Left lung (tissue), 4 donors: ENCODE measurements at regions not wholly inside any gene's neighbourhood (a gene's known extent, or its start where the extent isn't known, plus 50 kb on each side); places are given as distances from the start of the nearest gene placed in this dataset.

Experiments
- ATAC-seq: fragments of 200-7000 bp; cut with Tn5 transposase; one replicate; pipeline ENCODE4 v1.9.1; 2020; ENCODE audit warnings: moderate library complexity
- DNase-seq, 4 donors: peaks; one replicate each; pipeline ENCODE4 v3.0.0-alpha.2; 2013 to 2020
- H3K27ac ChIP-seq, 2 donors: fragments of 200-600 bp; sonication (generic) in 1 of 2; one replicate each; pipeline versions ENCODE4 v1.5.0 to v1.8.0; 2020 to 2021
- H3K27me3 ChIP-seq, 2 donors: fragments of 200-600 bp; sonication (generic) in 1 of 2; one replicate each; pipeline versions ENCODE4 v1.5.0 to v1.8.0; 2020 to 2021
- H3K36me3 ChIP-seq, 2 donors: fragments of 200-600 bp; sonication (generic) in 1 of 2; one replicate each; pipeline versions ENCODE4 v1.5.0 to v1.8.0; 2020 to 2021
- H3K4me1 ChIP-seq, 2 donors: fragments of 200-600 bp; one replicate each; pipeline ENCODE4 v1.8.0; 2021
- H3K4me3 ChIP-seq, 2 donors: fragments of 200-600 bp; sonication (generic) in 1 of 2; one replicate each; pipeline versions ENCODE4 v1.5.0 to v1.8.0; 2020 to 2021; ENCODE audit warnings: mild to moderate bottlenecking in 1 of 2
- H3K9me3 ChIP-seq, 2 donors: fragments of 200-600 bp; sonication (generic) in 1 of 2; one replicate each; pipeline versions ENCODE4 v1.5.0 to v1.8.0; 2020 to 2021
- intact Hi-C, 2 donors: fragments of 100-400 bp; cut with DNase I; formaldehyde crosslinking; loops; one replicate each; pipeline versions ENCODE4 v1.11.2 to v1.14.2; 2022
- TF ChIP-seq, protein P1 (sequence below), 2 donors: fragments of 200-600 bp; sonication (generic) in 1 of 2; IDR thresholded peaks; one replicate each; pipeline versions ENCODE4 v1.5.0 to v1.8.0; 2021; ENCODE audit warnings: antibody characterized with exemption in 2 of 2
- donor health status: DM: no; HTN: yes; CAD: no.
- donor health status: DM: no; HTN: no; CAD: no.

- TF ChIP-seq, protein P1, sequence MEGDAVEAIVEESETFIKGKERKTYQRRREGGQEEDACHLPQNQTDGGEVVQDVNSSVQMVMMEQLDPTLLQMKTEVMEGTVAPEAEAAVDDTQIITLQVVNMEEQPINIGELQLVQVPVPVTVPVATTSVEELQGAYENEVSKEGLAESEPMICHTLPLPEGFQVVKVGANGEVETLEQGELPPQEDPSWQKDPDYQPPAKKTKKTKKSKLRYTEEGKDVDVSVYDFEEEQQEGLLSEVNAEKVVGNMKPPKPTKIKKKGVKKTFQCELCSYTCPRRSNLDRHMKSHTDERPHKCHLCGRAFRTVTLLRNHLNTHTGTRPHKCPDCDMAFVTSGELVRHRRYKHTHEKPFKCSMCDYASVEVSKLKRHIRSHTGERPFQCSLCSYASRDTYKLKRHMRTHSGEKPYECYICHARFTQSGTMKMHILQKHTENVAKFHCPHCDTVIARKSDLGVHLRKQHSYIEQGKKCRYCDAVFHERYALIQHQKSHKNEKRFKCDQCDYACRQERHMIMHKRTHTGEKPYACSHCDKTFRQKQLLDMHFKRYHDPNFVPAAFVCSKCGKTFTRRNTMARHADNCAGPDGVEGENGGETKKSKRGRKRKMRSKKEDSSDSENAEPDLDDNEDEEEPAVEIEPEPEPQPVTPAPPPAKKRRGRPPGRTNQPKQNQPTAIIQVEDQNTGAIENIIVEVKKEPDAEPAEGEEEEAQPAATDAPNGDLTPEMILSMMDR (IDR thresholded peaks at IDR 0.05): no peak
- H3K27me3 ChIP-seq: no peaks in the 10 kb centered on the region
- ATAC-seq (no peak), DNase-seq (no peak)
- H3K36me3 ChIP-seq: no peaks in the 10 kb centered on the region
- H3K4me3 ChIP-seq: no peak overlapping the region
- H3K4me1 ChIP-seq: no peaks in the 10 kb centered on the region
- no peak overlapping the region for H3K27ac ChIP-seq
- intact Hi-C loops: no loop called here
- peaks cover 0 to 2% of the 10 kb centered on the region in 2 donors for H3K9me3 ChIP-seq
These were observed 603.1 kb upstream of the ADGRL2 start for GRCh38 chr1:81197591-81197990.

DNA sequence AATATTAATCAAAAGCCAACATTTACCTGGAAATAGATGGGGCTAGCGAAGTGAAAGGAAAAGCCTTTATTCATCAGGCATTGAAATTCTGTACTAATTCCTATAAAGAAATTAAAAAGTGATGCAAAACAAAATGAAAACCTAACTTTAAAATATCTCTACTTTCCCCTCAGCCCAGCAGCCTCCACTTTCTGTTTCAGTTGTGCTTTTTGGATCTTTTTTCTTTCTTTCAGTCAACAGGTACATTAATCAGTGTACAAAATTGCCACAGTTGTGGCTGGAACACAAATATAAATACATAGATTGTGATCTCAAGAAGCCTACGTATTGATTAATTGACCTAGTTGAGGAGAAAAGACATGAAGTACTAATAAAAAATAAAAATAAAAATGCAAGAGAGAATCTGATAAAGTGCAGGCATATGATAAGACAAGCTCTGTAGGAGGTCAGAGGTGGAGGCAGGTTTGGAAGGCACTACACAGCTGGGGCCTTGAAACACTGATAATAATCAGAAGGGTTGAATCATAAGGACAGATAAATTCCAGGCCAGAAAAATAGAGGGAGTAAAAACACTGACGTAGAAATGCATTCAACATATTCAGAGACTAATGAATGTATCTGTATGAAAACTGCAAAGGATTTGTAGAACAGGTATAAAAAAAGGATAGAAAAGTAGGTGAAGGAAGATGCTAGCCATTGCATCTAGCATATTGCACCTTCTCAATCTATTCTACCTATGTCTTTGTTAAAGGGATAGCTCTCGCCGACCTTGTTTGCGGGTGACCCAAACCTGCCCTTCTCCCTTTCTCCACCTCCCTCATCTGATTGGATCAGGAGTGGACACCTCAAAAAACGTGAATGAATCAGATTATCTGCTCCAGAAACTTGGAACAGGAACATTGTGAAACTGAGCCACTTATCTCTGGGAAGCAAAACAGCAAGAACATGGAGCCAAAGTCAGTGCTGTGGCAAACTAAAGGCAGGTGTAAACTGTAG is 607.8 kb upstream of the ADGRL2 start:
- ATAC-seq: no peak
- H3K27me3 ChIP-seq: no peaks in the 10 kb centered on the region
- H3K4me3 ChIP-seq: no peak overlapping the region
- H3K4me1 ChIP-seq: no peaks in the 10 kb centered on the region
- intact Hi-C loops: no loop called here
- H3K36me3 ChIP-seq: no peaks in the 10 kb centered on the region
- TF ChIP-seq, protein P1 (IDR thresholded peaks at IDR 0.05): no peak
- H3K27ac ChIP-seq: no peak overlapping the region
- DNase-seq: no peak
- H3K9me3 ChIP-seq: peaks cover 0 to 2% of the 10 kb centered on the region in 2 donors

DNA sequence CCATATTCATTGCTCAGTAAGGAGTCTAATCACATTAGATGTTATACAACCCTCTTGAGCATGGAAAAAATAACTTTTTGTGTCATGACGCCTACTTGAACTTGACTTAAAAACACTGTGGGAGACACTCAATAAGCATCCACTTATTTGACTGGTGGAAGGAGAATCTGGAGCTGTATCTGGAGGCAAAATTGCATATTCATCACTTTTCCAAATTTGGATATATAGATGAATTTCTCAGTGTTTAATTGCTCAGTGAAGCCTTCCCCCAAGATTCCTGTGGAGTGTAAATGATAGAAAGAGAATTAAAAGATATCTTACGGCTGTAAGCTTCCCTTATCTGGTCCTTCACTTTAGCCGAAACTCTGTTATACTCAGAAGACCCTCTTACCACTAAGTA is 610.7 kb upstream of the ADGRL2 start:
- Histone ChIP-seq H3K9me3 (no peaks in the 10 kb centered on the region), H3K4me3 (no peak overlapping the region), H3K4me1 (no peaks in the 10 kb centered on the region), H3K27me3 (no peaks in the 10 kb centered on the region), H3K36me3 (no peaks in the 10 kb centered on the region), H3K27ac (no peak overlapping the region)
- intact Hi-C loops: no loop called here
- TF ChIP-seq, protein P1 (IDR thresholded peaks at IDR 0.05): no peak
- ATAC-seq (no peak), DNase-seq (no peak)

DNA sequence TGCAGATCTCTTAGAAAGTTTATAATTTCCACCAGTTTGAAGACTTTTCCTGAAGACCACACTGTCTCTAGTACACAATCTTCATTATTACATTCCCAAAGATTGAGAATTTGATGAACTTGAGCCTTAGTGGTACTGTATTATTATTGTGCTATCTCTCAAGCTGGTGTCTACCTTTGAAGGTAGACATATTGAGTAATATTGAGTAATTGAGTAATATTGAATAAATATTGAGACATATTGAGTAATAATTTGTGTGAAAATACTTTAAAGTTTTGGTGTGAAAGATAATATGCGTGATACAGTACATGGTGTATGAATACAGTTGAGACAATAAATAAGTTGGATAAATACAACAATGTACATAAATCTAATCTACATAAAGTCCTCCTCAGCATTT is 613.1 kb upstream of the ADGRL2 start:
- DNase-seq: no peak
- Histone ChIP-seq H3K9me3 (no peaks in the 10 kb centered on the region), H3K27me3 (no peaks in the 10 kb centered on the region), H3K36me3 (no peaks in the 10 kb centered on the region), H3K4me1 (no peaks in the 10 kb centered on the region), H3K4me3 (no peak overlapping the region), H3K27ac (no peak overlapping the region)
- intact Hi-C loops: no loop called here
- no peak for ATAC-seq
- TF ChIP-seq, protein P1 (IDR thresholded peaks at IDR 0.05): no peak

- peaks cover 0 to 3% of the 10 kb centered on the region in 2 donors for H3K9me3 ChIP-seq
- TF ChIP-seq, protein P1 (IDR thresholded peaks at IDR 0.05): no peak
- no peak for DNase-seq
- intact Hi-C loops: no loop called here
- no peaks in the 10 kb centered on the region for H3K4me1 ChIP-seq
- H3K27ac ChIP-seq: no peak overlapping the region
- H3K36me3 ChIP-seq: no peaks in the 10 kb centered on the region
- H3K4me3 ChIP-seq: no peak overlapping the region
- no peaks in the 10 kb centered on the region for H3K27me3 ChIP-seq
- no peak for ATAC-seq
These were observed 614.5 kb upstream of the ADGRL2 start for GRCh38 chr1:81186261-81186660.
